T-helper 1 cell (primary cell): ENCODE measurements at regions not wholly inside any gene's neighbourhood (a gene's known extent, or its start where the extent isn't known, plus 50 kb on each side); places are given as distances from the start of the nearest gene placed in this dataset.

Experiments
- DNase-seq, 5 donors: peaks; one replicate each; pipeline ENCODE4 v3.0.0-alpha.2; 2012 to 2020

GRCh38 chr10:120705309-120705708, 145.9 kb upstream of the WDR11 start:
- DNase-seq: no peak

- DNase-seq: no peak
Observed at GRCh38 chr10:120710076-120710475, 141.1 kb upstream of the WDR11 start.

GRCh38 chr10:120711860-120712259, 139.3 kb upstream of the WDR11 start:
- DNase-seq: no peak

GRCh38 chr10:120713573-120714205, 137.5 kb upstream of the WDR11 start:
- DNase-seq: no peak

DNA sequence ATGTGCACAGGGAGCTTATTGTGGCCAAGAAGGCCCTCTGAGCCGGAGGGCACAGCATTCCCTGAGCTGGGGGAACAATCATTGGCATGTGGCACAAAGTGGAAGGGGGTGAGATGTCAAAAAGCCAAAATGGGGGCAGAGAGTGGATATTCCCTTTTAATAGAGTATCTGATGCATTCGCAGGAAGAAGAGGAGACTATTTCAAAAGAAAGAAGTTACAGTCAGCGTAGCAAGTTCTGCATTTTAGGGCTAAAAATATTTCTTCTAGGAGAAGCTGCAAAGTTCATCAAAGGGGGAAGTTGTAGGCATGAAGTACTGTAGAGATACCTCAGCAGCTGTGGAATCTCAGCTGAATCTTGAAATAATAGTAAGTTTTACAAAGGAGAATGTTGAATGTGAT, 136.0 kb upstream of the WDR11 start:
- no peak for DNase-seq

- no peak for DNase-seq
Observed at GRCh38 chr10:120719333-120719732, 131.8 kb upstream of the WDR11 start.

DNA sequence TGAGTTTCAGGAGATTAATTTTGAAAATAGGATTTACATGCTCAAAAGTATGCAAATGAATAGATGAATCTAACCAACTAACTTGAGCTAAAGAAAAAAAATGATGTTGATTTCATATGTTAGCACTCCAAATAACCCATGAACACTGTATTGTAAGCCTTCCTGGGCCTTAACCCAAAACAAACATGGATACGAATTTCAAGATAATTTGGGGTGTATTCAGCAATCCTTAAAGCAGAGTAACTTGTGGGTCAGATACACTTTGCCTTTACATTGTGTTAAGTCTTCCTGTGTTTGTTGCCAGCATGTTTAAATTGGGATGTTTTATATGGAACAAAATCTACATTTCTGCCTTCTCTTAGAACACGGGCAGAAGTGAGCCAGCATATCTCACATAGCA, 124.2 kb upstream of the WDR11 start:
- no peak for DNase-seq

- DNase-seq: no peak
Observed at GRCh38 chr10:120729547-120729946, 121.6 kb upstream of the WDR11 start.

- DNase-seq: no peak
Observed at GRCh38 chr10:120732067-120732466, 119.1 kb upstream of the WDR11 start.

- peak in 1 of 5 donors; percentile 12 for DNase-seq
Observed at GRCh38 chr10:120732643-120733313, 118.4 kb upstream of the WDR11 start.

GRCh38 chr10:120734483-120735078, 116.6 kb upstream of the WDR11 start:
- DNase-seq: peak in 1 of 5 donors; percentile 8

- DNase-seq: no peak
Observed at GRCh38 chr10:120735315-120735714, 115.8 kb upstream of the WDR11 start.

- peak in 1 of 5 donors; percentile 19 for DNase-seq
Observed at GRCh38 chr10:120735773-120736371, 115.3 kb upstream of the WDR11 start.

- DNase-seq: no peak
Observed at GRCh38 chr10:120736377-120736776, 114.8 kb upstream of the WDR11 start.

- no peak for DNase-seq
Observed at GRCh38 chr10:120738658-120739057, 112.5 kb upstream of the WDR11 start.

DNA sequence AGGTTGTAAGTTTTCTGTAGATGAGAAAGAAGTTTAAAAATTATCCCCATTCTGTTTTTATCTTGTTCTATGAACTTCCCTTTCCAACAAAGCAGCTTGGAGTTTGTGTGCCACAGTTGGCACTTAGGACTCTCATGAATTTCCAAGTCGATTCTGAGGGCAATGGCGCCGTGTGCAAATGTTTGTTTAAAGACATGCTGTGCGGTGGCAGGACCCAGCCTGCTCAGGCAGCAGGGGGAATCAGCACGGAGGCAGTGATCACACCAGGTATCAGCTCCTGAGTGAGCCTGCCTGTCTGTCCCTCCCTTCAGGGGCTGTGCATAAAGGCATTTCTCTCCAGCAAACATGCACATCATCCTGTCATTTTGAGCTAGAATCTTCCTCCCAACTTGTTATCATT, 109.8 kb upstream of the WDR11 start:
- no peak for DNase-seq

DNA sequence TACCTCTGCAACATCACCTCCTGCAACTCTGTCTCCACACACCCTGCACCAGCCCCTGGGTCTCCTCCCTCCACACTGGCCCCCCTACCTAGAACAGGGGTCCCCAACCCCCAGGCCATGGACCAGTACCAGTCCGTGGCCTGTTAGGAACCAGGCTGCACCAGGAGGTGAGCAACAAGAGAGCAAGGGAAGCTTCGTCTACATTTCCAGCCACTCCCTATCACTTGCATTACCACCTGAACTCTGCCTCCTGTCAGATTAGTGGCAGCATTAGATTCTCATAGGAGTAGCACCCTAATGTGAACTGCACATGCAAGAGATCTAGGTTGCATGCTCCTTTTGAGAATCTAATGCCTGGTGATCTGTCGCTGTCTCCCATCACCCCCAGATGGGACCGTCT, 108.8 kb upstream of the WDR11 start:
- no peak for DNase-seq

GRCh38 chr10:120744040-120744439, 107.1 kb upstream of the WDR11 start:
- no peak for DNase-seq

DNA sequence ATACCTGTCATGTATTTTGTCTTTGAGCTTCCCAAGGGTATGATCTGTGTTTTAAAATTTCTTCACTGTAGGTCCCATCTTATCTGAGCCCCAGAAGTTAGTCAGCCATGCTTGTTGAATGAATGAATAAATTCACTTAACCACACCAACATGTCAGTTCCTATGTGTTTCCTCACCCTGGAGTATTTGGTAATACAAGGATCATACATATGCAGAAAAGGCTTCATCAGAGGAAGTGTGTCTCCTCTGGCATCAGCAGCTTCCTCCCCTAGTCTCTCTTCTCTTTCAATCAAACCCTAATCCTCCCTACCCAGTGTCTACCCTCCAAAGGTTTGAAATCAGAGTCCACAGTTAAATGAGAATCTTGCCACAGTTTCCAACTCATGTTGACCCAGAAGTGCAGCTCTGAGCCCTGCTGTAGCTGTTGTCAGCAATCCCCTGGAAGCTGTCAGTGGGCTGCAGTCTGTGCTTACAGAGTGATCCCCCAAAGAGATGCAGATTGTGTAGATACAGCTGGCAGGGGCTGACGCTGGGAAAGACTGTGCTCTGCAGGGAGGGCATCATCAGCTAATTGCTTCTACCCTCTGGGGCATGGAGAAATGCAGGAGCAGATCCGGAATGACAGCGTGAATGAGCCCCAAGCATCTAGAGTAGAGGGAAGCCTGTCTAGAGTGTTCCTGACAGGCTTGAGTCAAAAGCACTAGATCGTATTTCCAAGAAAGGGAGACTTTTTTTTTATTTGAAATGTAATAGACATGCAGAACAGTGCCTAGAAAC, 105.0 kb upstream of the WDR11 start:
- DNase-seq: no peak

DNA sequence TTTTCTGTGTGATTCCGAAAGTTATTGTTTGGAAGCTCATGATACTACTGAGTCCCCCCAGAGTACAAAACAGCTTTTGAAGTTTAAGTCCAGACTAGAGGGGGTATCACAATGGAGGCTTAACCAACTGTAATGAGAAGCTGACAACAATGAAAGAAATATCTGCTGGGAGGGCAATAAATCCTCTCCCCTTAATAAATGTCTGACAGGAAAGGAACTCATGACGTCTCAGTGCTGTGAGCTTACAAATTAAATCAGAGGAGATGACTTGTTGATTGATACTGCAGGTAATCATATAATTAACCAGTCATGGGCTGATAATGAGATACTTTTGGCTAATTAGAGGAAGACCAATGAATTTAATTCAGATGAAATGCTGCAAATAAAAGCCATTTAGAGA, 102.6 kb upstream of the WDR11 start:
- no peak for DNase-seq

- DNase-seq: no peak
Observed at GRCh38 chr10:120749072-120749471, 102.1 kb upstream of the WDR11 start.

DNA sequence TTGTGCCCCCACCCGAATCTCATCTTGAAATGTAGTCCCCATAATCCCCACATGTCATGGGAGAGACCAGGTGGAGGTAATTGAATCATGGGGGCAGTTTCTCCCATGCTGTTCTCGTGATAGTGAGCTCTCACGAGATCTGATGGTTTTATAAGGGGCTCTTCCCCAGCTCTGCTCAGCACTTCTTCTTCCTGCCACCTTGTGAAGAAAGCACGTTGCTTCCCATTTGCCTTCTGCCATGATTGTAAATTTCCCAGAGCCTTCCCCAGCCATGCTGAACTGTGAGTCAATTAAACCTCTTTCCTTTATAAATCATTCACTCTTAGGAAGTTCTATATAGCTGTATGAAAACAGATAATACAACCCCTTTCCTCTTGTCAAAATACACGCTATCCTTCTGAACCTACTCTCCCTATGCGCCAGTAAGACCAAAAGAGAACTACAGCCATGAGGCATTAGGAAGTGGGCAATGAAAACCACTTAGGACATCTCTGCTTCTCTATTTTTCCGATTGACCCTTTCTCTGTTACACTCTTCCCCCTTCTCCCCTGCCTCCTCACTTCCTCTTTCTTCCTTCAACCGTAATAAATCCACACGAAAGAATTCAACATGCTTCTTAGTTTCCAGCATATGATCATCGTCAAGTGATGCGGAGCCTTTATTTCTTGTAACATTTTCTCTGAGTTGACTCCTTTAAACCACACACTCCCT, 101.2 kb upstream of the WDR11 start:
- DNase-seq: no peak
